ENCODE measurements at regions not wholly inside any gene's neighbourhood (a gene's known extent, or its start where the extent isn't known, plus 50 kb on each side); places are given as distances from the start of the nearest gene placed in this dataset.

GRCh38 chr16:5616841-5617240 lies 519.2 kb upstream of the EEF2KMT start:
- H3K4me2 ChIP-seq (ENCODE audit: low read depth, low read length) = no peak overlapping the region
- POLR2A ChIA-PET = no interaction called here
- CTCF ChIA-PET (ENCODE audit: low intra/inter-chr PET ratio, low total read pairs) = interaction anchor here (1.9 kb wide), 1 partner anchor 114 kb away, joined by 14 read pairs; no protein-coding TSS in a partner anchor
- ATAC-seq = no peak
- no peak overlapping the region for H3K27ac ChIP-seq (ENCODE audit: extremely low read length, insufficient read depth, low read length)
- no peaks in the 10 kb centered on the region for H3K79me2 ChIP-seq (ENCODE audit: insufficient read depth, low read length)
- no peaks in the 10 kb centered on the region for H3K36me3 ChIP-seq (replicated peaks in 1 of 2; ENCODE audit: control insufficient read depth in 1 of 2, insufficient read depth in 2 of 2, low read length in 2 of 2)
- TF ChIP-seq ZNF446 (CRISPR knock-in tag; IDR thresholded peaks at IDR 0.05) (no peak), ZNF629 (CRISPR knock-in tag; conservative IDR thresholded peaks at IDR 0.05) (no peak), XBP1 (CRISPR knock-in tag; IDR thresholded peaks at IDR 0.05) (no peak), ZBTB10 (CRISPR knock-in tag; IDR thresholded peaks at IDR 0.05; ENCODE audit: borderline replicate concordance) (no peak), WIZ (CRISPR knock-in tag; IDR thresholded peaks at IDR 0.05) (no peak), ZNF235 (CRISPR knock-in tag; IDR thresholded peaks at IDR 0.05; ENCODE audit: borderline replicate concordance) (no peak), TCF7L2 (IDR thresholded peaks at IDR 0.05; ENCODE audit: low read depth, low read length) (no peak), ZC3H4 (CRISPR knock-in tag; IDR thresholded peaks at IDR 0.05; ENCODE audit: borderline replicate concordance) (no peak), ZNF740 (CRISPR knock-in tag; IDR thresholded peaks at IDR 0.05) (no peak), FOXK2 (IDR thresholded peaks at IDR 0.05) (no peak), MNT (IDR thresholded peaks at IDR 0.05) (no peak), SSRP1 (CRISPR knock-in tag; IDR thresholded peaks at IDR 0.05) (no peak), ARID4A (CRISPR knock-in tag; IDR thresholded peaks at IDR 0.05; ENCODE audit: borderline replicate concordance) (no peak), ZNF333 (CRISPR knock-in tag; IDR thresholded peaks at IDR 0.05; ENCODE audit: borderline replicate concordance) (no peak)
- no peak overlapping the region for H3K9ac ChIP-seq (ENCODE audit: insufficient read depth, low read depth, low read length)
- BruUV-seq (replicated peaks) = no TSS peak
- WGBS (ENCODE audit: low lambda C conversion rate) = 3% methylated on average over 6 of the region's 6 CpGs
- intact Hi-C loops (cut with micrococcal nuclease; ENCODE audit: unreplicated experiment) = loop anchor here (1.0 kb wide), 1 partner anchor 115 kb away; no protein-coding TSS in a partner anchor
- no peaks in the 10 kb centered on the region for H4K20me1 ChIP-seq (ENCODE audit: insufficient read depth, low read length)
- H3K4me3 ChIP-seq (replicated peaks in 1 of 3; ENCODE audit: insufficient read depth in 1 of 3, low read depth in 2 of 3, low read length in 3 of 3) = no peak overlapping the region
- in situ Hi-C loops (cut with HindIII; ENCODE audit: extremely low pct_ligation_motif_present, low pct_unique_long_range_greater_than_20kb) = loop anchor here (25.0 kb wide), 1 partner anchor 380 kb away; no protein-coding TSS in a partner anchor
- no peak overlapping the region for H2AFZ ChIP-seq (ENCODE audit: low read length)
- DNase-seq (ENCODE audit: low spot score) = no peak
- no peaks in the 10 kb centered on the region for H3K9me3 ChIP-seq (ENCODE audit: low read length)
- peaks cover 1 to 9% of the 10 kb centered on the region in 2 experiments; a peak in 3 of 5 replicates for H3K27me3 ChIP-seq (ENCODE audit: control insufficient read depth in 1 of 2, insufficient read depth in 2 of 2, low read length in 2 of 2)
- H3K4me1 ChIP-seq (ENCODE audit: insufficient read depth, low read length) = no peaks in the 10 kb centered on the region
- no peak for FAIRE-seq

All from HepG2 (cell line).